C4-2B (cell line): ENCODE measurements at regions not wholly inside any gene's neighbourhood (a gene's known extent, or its start where the extent isn't known, plus 50 kb on each side); places are given as distances from the start of the nearest gene placed in this dataset.

Source experiments
- CTCF ChIP-seq: fragments of 450-650 bp; conservative IDR thresholded peaks from 2 replicates; pipeline ENCODE4 v1.5.1; 2017; ENCODE audit warnings: mild to moderate bottlenecking
- ZFX ChIP-seq: fragments of 450-650 bp; IDR thresholded peaks from 2 replicates; pipeline ENCODE4 v1.6.1; 2017

- TF ChIP-seq CTCF (no peak), ZFX (no peak)
These were observed 442.9 kb upstream of the BOD1L1 start for GRCh38 chr4:14070289-14070880.
